Loucy (cell line): ENCODE measurements at regions not wholly inside any gene's neighbourhood (a gene's known extent, or its start where the extent isn't known, plus 50 kb on each side); places are given as distances from the start of the nearest gene placed in this dataset.

Experiments used
- EZH2phosphoT487 ChIP-seq: fragments of 200-600 bp; IDR thresholded peaks from 2 replicates; pipeline ENCODE4 v1.6.1; 2018; ENCODE audit warnings: antibody characterized with exemption, mild to moderate bottlenecking, moderate library complexity, borderline replicate concordance
- TF ChIP-seq, protein P1 (sequence below): fragments of 200-600 bp; sonication (generic); conservative IDR thresholded peaks from 2 replicates; pipeline ENCODE4 v1.5.1; 2014; ENCODE audit warnings: mild to moderate bottlenecking, antibody characterized with exemption, low read length

DNA sequence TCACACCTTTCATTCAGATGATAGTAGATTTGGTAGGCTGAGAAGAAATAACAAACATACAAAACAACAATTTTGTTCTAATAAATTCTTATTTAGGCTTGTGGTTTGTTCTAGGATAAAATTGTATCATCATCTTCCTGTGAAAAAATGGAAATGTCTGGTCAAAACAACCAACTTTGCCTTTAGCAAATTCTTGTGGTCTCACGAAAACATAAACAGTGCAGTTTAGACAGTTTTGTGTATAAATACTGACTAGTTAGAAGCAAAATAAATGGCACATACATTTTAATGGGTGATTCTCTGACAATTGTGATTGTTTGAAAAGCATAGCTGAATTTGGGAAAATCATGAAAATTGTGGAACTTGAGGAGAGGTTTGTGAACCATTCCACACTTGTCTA is 180.1 kb downstream of the TDRD15 start:
- TF ChIP-seq, protein P1, sequence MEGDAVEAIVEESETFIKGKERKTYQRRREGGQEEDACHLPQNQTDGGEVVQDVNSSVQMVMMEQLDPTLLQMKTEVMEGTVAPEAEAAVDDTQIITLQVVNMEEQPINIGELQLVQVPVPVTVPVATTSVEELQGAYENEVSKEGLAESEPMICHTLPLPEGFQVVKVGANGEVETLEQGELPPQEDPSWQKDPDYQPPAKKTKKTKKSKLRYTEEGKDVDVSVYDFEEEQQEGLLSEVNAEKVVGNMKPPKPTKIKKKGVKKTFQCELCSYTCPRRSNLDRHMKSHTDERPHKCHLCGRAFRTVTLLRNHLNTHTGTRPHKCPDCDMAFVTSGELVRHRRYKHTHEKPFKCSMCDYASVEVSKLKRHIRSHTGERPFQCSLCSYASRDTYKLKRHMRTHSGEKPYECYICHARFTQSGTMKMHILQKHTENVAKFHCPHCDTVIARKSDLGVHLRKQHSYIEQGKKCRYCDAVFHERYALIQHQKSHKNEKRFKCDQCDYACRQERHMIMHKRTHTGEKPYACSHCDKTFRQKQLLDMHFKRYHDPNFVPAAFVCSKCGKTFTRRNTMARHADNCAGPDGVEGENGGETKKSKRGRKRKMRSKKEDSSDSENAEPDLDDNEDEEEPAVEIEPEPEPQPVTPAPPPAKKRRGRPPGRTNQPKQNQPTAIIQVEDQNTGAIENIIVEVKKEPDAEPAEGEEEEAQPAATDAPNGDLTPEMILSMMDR = no peak
- TF ChIP-seq EZH2phosphoT487 = no peak
